Adrenal gland (tissue), 9 donors: ENCODE measurements at regions not wholly inside any gene's neighbourhood (a gene's known extent, or its start where the extent isn't known, plus 50 kb on each side); places are given as distances from the start of the nearest gene placed in this dataset.

ENCODE experiments used
- DNase-seq, 7 donors: peaks; one replicate each; pipeline ENCODE4 v3.0.0-alpha.2; 2019 to 2020
- H3K27ac ChIP-seq, 5 donors: fragments of 200-600 bp; sonication (generic) in 4 of 5; 1 replicate in 3 of 5; 2 replicates in 2 of 5; pipeline versions ENCODE4 v1.5.1 to v1.8.0; 2016 to 2020; ENCODE audit warnings: mild to moderate bottlenecking in 1 of 5
- H3K27me3 ChIP-seq: fragments of 200-600 bp; 2 replicates; pipeline ENCODE4 v1.8.0; 2021
- H3K36me3 ChIP-seq, 2 donors: fragments of 200-600 bp; replicated peaks in 1 of 2; 1 replicate in 1 of 2; 2 replicates in 1 of 2; pipeline versions ENCODE4 v1.5.1 to v1.8.0; 2018 to 2022
- H3K4me1 ChIP-seq, 2 donors: fragments of 200-600 bp; replicated peaks in 1 of 2; 1 replicate in 1 of 2; 2 replicates in 1 of 2; pipeline versions ENCODE4 v1.5.1 to v1.8.0; 2018 to 2021
- H3K4me3 ChIP-seq, 4 donors: fragments of 200-600 bp; sonication (generic) in 3 of 4; one replicate each; pipeline ENCODE4 v1.5.1; 2016 to 2018
- H3K9me3 ChIP-seq, 3 donors: fragments of 200-600 bp; sonication (generic) in 1 of 3; replicated peaks in 1 of 3; 1 replicate in 2 of 3; 2 replicates in 1 of 3; pipeline versions ENCODE4 v1.5.1 to v1.8.0; 2016 to 2021
- CTCF ChIP-seq, 6 experiments: fragments of 450-650 bp in 4 of 6; fragments of 200-600 bp in 2 of 6; sonication (generic) in 1 of 6; IDR thresholded peaks; 1 replicate in 5 of 6; 2 replicates in 1 of 6; pipeline versions ENCODE4 v1.5.1 to v1.8.0; 2016 to 2021; ENCODE audit warnings: antibody characterized with exemption in 6 of 6, mild to moderate bottlenecking in 2 of 6, moderate library complexity in 1 of 6
- POLR2A ChIP-seq, 2 donors: fragments of 450-650 bp; IDR thresholded peaks; one replicate each; pipeline ENCODE4 v1.6.1; 2017; ENCODE audit warnings: antibody characterized with exemption in 2 of 2, mild to moderate bottlenecking in 2 of 2, moderate library complexity in 1 of 2
- WGBS, 4 donors: extraction: QIAGEN DNeasy Blood & Tissue Kit in 2 of 4; methylation state at CpG; one replicate each; pipeline versions ENCODE4 v1.1.5 to v1.1.7; 2013 to 2017; 5-methylcytosine and 5-hydroxymethylcytosine counted together
- intact Hi-C, 2 donors: fragments of 100-400 bp; cut with DNase I; formaldehyde crosslinking; loops; one replicate each; pipeline versions ENCODE4 v1.14.1 to v1.15.0; 2022 to 2023
- donor health status: healthy with polysubstance abuse.
- donor health status: Bipolar disorder and iron deficiency.
- donor health status: DM: yes; HTN: yes; CAD: no.
- donor health status: DM: no; HTN: no; CAD: no.
- donor health status: DM: no; HTN: no; CAD: no.

- TF ChIP-seq POLR2A (IDR thresholded peaks at IDR 0.05) (no peak), CTCF (IDR thresholded peaks at IDR 0.05) (no peak)
- WGBS, 4 donors, result 81 to 93% (median 85%) methylated on average over 1 of the region's 1 CpG
- H3K4me1 ChIP-seq, result peaks cover 0 to 6% of the 10 kb centered on the region in 2 donors
- no peaks in the 10 kb centered on the region for H3K9me3 ChIP-seq
- H3K27me3 ChIP-seq, result no peaks in the 10 kb centered on the region
- no peak for DNase-seq
- intact Hi-C loops, result no loop called here
- H3K4me3 ChIP-seq, result no peak overlapping the region
- H3K36me3 ChIP-seq, result no peaks in the 10 kb centered on the region
- no peak overlapping the region for H3K27ac ChIP-seq
Measured at GRCh38 chr3:163541629-163542028, 1536.7 kb downstream of the SI start.

- H3K27ac ChIP-seq, result no peak overlapping the region
- intact Hi-C loops, result no loop called here
- DNase-seq, result no peak
- H3K4me3 ChIP-seq, result no peak overlapping the region
- no peaks in the 10 kb centered on the region for H3K27me3 ChIP-seq
- WGBS, 4 donors, result 83 to 92% (median 86%) methylated on average over 4 of the region's 4 CpGs
- no peaks in the 10 kb centered on the region for H3K36me3 ChIP-seq
- H3K9me3 ChIP-seq, result no peaks in the 10 kb centered on the region
- H3K4me1 ChIP-seq, result peaks cover 0 to 1% of the 10 kb centered on the region in 2 donors
- no peak for TF ChIP-seq CTCF (IDR thresholded peaks at IDR 0.05)
- no peak for TF ChIP-seq POLR2A (IDR thresholded peaks at IDR 0.05)
Measured at GRCh38 chr3:163538387-163538786, 1539.9 kb downstream of the SI start.

- intact Hi-C loops, result no loop called here
- Histone ChIP-seq H3K4me1 (no peaks in the 10 kb centered on the region), H3K4me3 (no peak overlapping the region), H3K27me3 (no peaks in the 10 kb centered on the region), H3K36me3 (no peaks in the 10 kb centered on the region), H3K9me3 (no peaks in the 10 kb centered on the region), H3K27ac (no peak overlapping the region)
- no peak for TF ChIP-seq CTCF (IDR thresholded peaks at IDR 0.05)
- 80 to 89% (median 85%) methylated on average over 1 of the region's 1 CpG for WGBS, 4 donors
- DNase-seq, result no peak
Measured at GRCh38 chr3:163533381-163533780, 1544.9 kb downstream of the SI start.

- TF ChIP-seq POLR2A (IDR thresholded peaks at IDR 0.05) (no peak), CTCF (IDR thresholded peaks at IDR 0.05) (no peak)
- Histone ChIP-seq H3K4me1 (no peaks in the 10 kb centered on the region), H3K27ac (no peak overlapping the region), H3K4me3 (no peak overlapping the region), H3K36me3 (no peaks in the 10 kb centered on the region), H3K27me3 (no peaks in the 10 kb centered on the region), H3K9me3 (no peaks in the 10 kb centered on the region)
- WGBS, 4 donors, result 76 to 88% (median 83%) methylated on average over 1 of the region's 1 CpG
- intact Hi-C loops, result no loop called here
- DNase-seq, result no peak
Measured at GRCh38 chr3:163523375-163523774, 1554.9 kb downstream of the SI start.
